Activated CD4-positive, alpha-beta T cell treated with anti-CD3 and anti-CD28 coated beads, Interleukin-2, amount 50 U/mL, for 1 hour (primary cell): ENCODE measurements at regions not wholly inside any gene's neighbourhood (a gene's known extent, or its start where the extent isn't known, plus 50 kb on each side); places are given as distances from the start of the nearest gene placed in this dataset.
"Not testable (repeated sequence)": the region's sequence is repeated elsewhere in the genome, so short reads cannot be mapped to it uniquely, and the experiment has no call there.

Experiments used
- DNase-seq: peaks from one replicate; pipeline ENCODE4 v3.0.0-alpha.2; 2020

DNA sequence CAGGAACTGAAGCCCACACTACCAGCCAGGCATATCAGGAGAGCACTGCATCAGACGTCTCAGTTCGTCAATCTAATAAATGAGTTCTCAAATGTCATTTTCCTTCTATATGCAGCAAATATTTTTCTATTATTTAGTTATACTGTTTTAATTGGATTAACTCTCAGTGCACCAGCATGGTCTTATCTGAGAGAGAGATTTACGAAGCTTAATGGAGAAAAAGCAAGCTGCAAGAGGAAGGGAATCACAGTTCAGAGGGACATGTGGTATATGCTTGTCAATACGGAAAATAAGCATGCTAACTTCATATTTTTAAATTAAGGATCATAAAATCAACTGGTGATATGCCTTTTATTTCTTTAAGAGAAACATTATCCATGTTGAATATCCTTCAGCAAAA, 213.1 kb upstream of the NECTIN3 start:
- no peak for DNase-seq

DNA sequence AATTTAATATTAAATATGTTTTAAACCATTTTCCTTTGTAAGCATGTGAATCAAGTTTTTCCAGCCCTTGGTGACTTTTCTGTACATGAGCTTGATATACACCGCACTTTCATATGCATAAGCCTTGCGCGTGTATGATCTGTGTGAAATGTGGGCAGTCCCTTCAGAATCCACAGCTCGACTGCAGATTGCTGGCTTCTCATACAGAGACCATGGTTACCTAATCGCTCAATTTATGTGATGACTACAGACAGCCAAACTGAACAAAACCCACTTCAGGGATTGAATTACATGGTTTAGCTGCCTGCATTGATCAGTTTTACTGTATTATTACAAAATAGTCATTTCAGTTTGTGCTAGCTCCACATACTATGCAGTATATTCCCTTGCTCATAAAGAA, 212.3 kb upstream of the NECTIN3 start:
- DNase-seq: no peak

DNA sequence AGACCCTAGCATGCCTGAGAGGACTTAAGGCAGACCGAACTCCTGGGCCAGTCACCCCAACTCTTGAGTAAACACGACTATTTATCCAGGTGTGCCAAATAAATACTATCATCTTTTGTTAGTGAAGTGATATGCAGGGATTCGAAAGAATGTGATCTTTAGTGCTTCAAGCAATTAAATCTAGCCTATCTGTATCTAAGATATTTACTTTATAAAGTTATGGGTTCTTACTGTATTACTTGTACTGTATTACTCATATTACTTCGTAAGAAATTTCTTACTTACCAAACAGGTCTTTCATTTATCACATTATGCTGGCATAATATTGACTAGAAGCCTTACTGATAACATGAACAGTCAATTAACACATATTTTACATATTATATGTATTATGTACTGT, 211.6 kb upstream of the NECTIN3 start:
- no peak for DNase-seq

- DNase-seq: no peak
Observed at GRCh38 chr3:110865934-110866333, 205.7 kb upstream of the NECTIN3 start.

GRCh38 chr3:110868106-110868505, 203.5 kb upstream of the NECTIN3 start:
- DNase-seq: no peak

DNA sequence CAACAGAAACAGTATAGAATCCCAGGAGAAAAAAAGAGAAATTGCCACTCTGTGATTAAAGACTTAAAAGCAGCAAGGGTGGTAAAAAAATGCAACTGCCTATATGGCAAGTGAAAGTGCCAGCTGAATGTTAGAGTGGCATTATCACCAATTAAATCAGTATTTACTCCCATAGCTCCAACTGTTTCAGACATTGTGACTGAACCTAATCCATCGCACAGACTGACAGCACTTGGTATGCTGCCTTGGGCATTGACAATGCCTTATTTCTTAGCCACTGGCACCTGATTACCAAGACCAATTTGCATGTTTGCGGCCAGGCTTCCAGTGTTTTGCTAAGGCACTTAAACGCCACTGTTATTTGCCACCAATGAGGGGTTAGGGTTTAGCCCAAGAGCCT, 201.9 kb upstream of the NECTIN3 start:
- no peak for DNase-seq

GRCh38 chr3:110871869-110872268, 199.7 kb upstream of the NECTIN3 start:
- no peak for DNase-seq

DNA sequence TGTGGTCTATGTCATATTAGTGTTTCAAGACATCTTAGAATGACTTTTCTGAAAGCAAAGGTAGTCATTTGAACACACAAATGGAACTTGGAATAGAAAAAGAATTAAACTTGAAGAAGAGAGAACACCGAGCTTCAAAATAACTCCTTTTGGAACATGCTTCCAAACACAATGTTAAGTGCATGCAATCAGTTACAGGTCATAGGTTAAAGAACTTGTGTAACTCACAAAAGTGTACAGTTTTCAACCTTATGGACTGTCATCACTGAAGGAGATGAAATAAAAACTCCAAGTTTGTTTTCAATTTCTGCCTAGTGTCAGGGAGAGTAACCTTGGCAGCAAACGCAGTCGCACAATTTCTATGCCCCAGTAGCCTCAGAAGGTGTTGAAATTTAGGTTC, 192.9 kb upstream of the NECTIN3 start:
- no peak for DNase-seq

GRCh38 chr3:110881069-110881468, 190.5 kb upstream of the NECTIN3 start:
- DNase-seq: no peak

DNA sequence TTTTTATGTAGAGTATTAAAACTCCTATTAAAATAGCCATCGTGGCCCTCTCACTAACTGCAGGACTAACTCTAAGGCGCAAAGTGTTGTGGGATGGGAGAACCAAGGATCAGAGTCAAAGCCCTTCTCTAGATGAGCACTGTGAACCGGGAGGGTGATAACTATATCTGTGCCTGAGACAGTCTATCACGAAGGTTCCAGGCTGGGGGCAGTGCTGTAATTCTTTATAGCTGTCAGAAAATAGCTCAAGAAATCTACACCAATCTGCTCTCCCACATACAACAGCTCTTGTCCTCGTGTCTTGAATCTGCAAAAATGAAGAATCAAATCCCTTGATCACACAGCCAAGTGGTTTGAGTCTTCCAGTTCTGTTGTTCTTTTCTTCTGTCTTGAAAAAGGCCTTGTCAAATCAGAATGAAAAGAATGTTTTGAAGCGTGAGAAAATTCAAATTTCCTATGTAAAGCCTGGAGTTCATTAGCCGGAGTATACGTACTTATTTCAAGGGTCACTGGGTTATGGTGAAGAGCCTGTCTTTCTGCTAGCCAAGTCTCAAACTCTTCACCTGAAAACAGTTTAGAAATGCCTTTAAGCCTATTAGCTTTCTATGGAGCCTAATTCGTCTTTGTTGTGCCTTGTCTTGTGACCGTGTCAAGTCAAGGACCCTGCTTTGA, 185.3 kb upstream of the NECTIN3 start:
- no peak for DNase-seq

GRCh38 chr3:110887176-110887575, 184.4 kb upstream of the NECTIN3 start:
- no peak for DNase-seq

DNA sequence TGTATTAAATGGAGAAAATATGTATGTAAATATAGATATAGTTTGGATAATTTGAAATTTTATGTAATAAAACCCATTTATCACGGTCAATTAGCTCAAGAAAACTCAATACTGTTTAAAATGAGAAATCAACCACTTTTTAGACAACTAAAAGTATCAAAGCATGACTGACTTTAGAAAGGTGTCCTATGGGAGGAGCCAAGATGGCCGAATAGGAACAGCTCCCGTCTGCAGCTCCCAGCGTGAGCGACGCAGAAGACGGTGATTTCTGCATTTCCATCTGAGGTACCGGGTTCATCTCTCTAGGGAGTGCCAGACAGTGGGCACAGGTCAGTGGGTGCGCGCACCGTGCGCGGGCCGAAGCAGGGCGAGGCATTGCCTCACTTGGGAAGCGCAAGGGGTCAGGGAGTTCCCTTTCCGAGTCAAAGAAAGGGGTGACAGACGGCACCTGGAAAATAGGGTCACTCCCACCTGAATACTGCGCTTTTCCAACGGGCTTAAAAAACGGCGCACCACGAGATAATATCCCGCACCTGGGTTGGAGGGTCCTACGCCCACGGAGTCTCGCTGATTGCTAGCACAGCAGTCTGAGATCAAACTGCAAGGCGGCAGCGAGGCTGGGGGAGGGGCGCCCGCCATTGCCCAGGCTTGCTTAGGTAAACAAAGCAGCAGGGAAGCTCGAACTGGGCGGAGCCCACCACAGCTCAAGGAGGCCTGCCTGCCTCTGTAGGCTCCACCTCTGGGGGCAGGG, 182.8 kb upstream of the NECTIN3 start:
- DNase-seq: not testable (repeated sequence)

- DNase-seq: not testable (repeated sequence)
Observed at GRCh38 chr3:110889376-110889699, 182.3 kb upstream of the NECTIN3 start.

GRCh38 chr3:110894574-110894973, 177.0 kb upstream of the NECTIN3 start:
- no peak for DNase-seq

- DNase-seq: no peak
Observed at GRCh38 chr3:110895054-110895453, 176.6 kb upstream of the NECTIN3 start.

DNA sequence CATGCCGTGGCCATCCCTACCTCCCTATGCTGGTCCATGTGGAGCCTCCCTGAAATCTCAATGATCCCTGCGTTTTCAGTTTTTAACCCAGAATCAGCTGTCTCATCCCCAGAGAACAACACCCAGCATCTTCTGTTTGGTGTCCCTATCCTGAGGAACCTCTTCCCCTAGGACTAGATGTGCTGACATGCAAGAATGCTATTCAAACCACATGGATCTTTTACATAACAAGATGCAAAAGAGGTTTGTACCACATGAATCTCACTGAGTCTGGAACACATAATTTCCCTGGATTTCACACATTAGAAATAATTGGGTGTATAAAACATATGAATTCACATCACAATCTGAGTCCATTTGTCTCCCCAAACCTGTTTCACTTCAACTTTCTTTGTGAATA, 174.6 kb upstream of the NECTIN3 start:
- DNase-seq: no peak

DNA sequence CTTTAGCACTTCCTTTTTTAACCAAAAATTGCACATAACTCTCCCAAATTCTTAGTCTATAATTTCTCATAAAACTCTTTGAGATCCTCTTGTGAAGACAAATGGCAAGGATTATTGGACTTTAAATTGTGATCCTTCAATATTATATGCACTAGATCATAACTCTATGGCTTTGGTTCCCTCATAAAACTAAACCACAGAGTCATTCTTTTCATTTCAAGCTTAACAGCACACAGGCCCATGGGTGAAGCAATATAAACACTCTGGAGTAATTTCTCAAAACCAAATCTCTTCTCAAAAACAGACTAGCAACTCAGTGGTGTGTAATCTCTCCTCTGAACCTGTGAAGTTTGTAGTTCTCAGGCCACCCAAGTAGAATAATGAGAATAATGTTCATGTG, 171.0 kb upstream of the NECTIN3 start:
- no peak for DNase-seq

DNA sequence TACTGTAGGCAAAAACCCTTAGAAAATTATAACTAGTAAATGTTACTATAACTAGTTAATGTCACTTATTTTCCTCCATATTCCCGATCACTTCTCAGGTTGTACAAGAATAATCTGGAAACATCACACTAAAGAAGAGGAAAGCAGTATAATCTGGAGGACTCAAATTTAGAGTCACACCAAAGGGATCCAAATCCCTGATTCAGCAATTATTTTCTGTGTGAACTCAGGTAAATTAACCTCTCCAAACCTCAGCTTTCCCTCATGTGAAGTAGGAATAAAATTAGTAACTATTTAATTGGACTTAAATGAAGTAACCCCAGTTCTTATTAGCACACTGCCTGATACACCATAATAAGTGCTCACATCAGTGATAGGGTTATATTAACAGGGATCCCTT, 170.1 kb upstream of the NECTIN3 start:
- DNase-seq: no peak

DNA sequence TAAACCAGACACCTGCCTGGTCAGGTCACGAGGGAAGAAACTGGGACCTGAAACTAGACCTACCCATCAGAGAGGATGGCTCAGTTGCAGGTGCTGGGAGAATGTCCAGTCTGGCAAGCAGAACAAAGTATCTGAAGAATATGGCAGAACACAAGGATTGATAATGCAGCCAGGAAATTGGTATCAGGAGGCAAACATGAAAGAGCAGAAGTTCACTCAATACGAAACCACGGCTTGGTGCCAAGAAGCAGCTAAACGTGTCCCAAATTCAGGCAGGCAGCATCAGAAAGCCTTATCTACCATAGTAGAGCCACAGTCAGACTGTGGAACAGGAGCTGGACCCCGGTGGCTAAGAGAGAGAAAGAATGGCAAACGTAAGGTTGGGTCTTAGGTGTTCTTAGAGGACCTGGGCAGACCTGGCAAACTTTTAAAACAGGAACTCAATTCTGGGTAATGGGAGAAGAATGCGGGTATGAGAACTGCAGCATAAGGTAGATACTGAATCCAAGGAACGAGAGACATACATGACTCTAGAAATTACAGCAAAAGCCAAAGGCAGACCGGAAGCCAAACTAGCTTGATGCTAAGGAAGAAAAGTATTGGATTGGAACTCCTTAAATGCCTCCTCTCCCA, 169.0 kb upstream of the NECTIN3 start:
- no peak for DNase-seq

- no peak for DNase-seq
Observed at GRCh38 chr3:110903771-110904519, 167.7 kb upstream of the NECTIN3 start.

GRCh38 chr3:110904520-110904890, 167.1 kb upstream of the NECTIN3 start:
- DNase-seq: no peak

GRCh38 chr3:110905121-110905520, 166.5 kb upstream of the NECTIN3 start:
- no peak for DNase-seq

DNA sequence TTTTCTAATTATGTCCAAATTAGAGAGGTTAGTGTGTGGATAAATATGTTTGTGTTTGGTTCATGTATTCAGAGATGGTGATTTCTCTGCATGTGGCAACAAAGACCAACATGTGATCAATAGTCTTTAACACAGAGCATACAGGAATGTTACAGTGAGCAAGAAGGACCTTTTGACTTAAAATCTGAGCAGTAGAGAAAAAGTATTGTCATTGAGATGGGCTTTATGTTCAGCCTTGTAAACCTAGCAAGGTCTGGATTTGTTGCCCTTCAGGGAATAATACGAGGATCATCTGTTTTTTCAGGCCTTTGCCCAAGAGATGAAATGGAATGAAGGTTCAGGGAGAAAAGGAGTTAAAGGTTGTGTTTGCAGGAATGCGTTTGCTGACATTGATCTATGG, 161.8 kb upstream of the NECTIN3 start:
- no peak for DNase-seq
